HepG2 (cell line): ENCODE measurements at regions not wholly inside any gene's neighbourhood (a gene's known extent, or its start where the extent isn't known, plus 50 kb on each side); places are given as distances from the start of the nearest gene placed in this dataset.

Experiments
- ATAC-seq: fragments of 200-7000 bp; cut with Tn5 transposase; 3 replicates; pipeline ENCODE4 v1.9.1; 2020; ENCODE audit warnings: mild to moderate bottlenecking, moderate library complexity
- BruUV-seq: library from RNA; stranded (reverse); fragments of 400-500 nt; replicated peaks from 2 replicates; lab custom pipeline; 2021; lab: Mats Ljungman, UMichigan
- CTCF ChIA-PET: fragments of 300-600 bp; formaldehyde crosslinking; extraction: SDS; loops from one replicate; lab custom pipeline; 2021; ENCODE audit warnings: low total read pairs, inconsistent platforms, low intra/inter-chr PET ratio; lab: Yijun Ruan, JAX
- POLR2A ChIA-PET: fragments of 350-600 bp; sonication (Branson Sonifier 250); formaldehyde crosslinking; loops from one replicate; lab custom pipeline; 2020; ENCODE audit warnings: antibody characterized with exemption, inconsistent platforms; lab: Yijun Ruan, JAX
- DNase-seq: peaks from one replicate; pipeline ENCODE4 v3.0.0-alpha.2; 2015; ENCODE audit warnings: low spot score
- FAIRE-seq: peaks from 3 replicates; lab custom pipeline; 2011; peaks lifted over from hg19 to GRCh38; lab: Jason Lieb, UNC
- H2AFZ ChIP-seq: one replicate; pipeline ENCODE4 v1.6.1; 2011; ENCODE audit warnings: low read length, inconsistent platforms
- H3K27ac ChIP-seq: fragments of 300-600 bp; 3 replicates; pipeline ENCODE4 v1.8.0; 2011; ENCODE audit warnings: mixed run types, mild to moderate bottlenecking, mixed read lengths, low read length, inconsistent platforms; ENCODE audit not compliant: insufficient read depth; ENCODE audit errors: extremely low read length
- H3K27me3 ChIP-seq, 2 experiments: fragments of 200-600 bp in 1 of 2; 2 replicates in 1 of 2; 3 replicates in 1 of 2; pipeline versions ENCODE4 v1.6.0 to v1.8.0; 2011; ENCODE audit warnings: low read length in 2 of 2, mild to moderate bottlenecking in 2 of 2, moderate library complexity in 2 of 2, inconsistent platforms in 1 of 2; ENCODE audit not compliant: insufficient read depth in 2 of 2, control insufficient read depth in 1 of 2
- H3K36me3 ChIP-seq, 2 experiments: fragments of 200-600 bp in 1 of 2; replicated peaks in 1 of 2; 2 replicates in 1 of 2; 3 replicates in 1 of 2; pipeline versions ENCODE4 v1.5.1 to v1.8.0; 2011; ENCODE audit warnings: low read length in 2 of 2, inconsistent platforms in 1 of 2; ENCODE audit not compliant: insufficient read depth in 2 of 2, control insufficient read depth in 1 of 2
- H3K4me1 ChIP-seq: 2 replicates; pipeline ENCODE4 v1.5.1; 2012; ENCODE audit warnings: low read length, inconsistent platforms; ENCODE audit not compliant: insufficient read depth
- H3K4me2 ChIP-seq: 2 replicates; pipeline ENCODE4 v1.6.0; 2011; ENCODE audit warnings: low read depth, low read length, inconsistent platforms
- H3K4me3 ChIP-seq, 3 experiments: fragments of 200-600 bp in 1 of 3; sonication (generic), shearing (Covaris generic) in 1 of 3; replicated peaks in 1 of 3; 2 replicates each; pipeline ENCODE4 v1.5.1; 2011 to 2016; ENCODE audit warnings: low read length in 3 of 3, inconsistent platforms in 2 of 3, low read depth in 2 of 3, mild to moderate bottlenecking in 2 of 3, control low read depth in 1 of 3, mixed read lengths in 1 of 3; ENCODE audit not compliant: insufficient read depth in 1 of 3
- H3K79me2 ChIP-seq: one replicate; pipeline ENCODE4 v1.6.1; 2011; ENCODE audit warnings: low read length, inconsistent platforms; ENCODE audit not compliant: insufficient read depth
- H3K9ac ChIP-seq: 2 replicates; pipeline ENCODE4 v1.6.0; 2011; ENCODE audit warnings: mild to moderate bottlenecking, low read depth, low read length, inconsistent platforms; ENCODE audit not compliant: insufficient read depth
- H3K9me3 ChIP-seq: 2 replicates; pipeline ENCODE4 v1.5.1; 2012; ENCODE audit warnings: mild to moderate bottlenecking, low read length
- H4K20me1 ChIP-seq: 2 replicates; pipeline ENCODE4 v1.6.0; 2011; ENCODE audit warnings: inconsistent platforms, mild to moderate bottlenecking, low read length, moderate library complexity; ENCODE audit not compliant: insufficient read depth
- AHDC1 ChIP-seq: sonication (generic); formaldehyde crosslinking; IDR thresholded peaks from 2 replicates; pipeline ENCODE4 v1.5.1; 2020; ENCODE audit warnings: mild to moderate bottlenecking, missing genetic modification reagents, borderline replicate concordance
- DPF2 ChIP-seq: sonication (generic); formaldehyde crosslinking; IDR thresholded peaks from 2 replicates; pipeline ENCODE4 v1.4.0; 2020; ENCODE audit warnings: mild to moderate bottlenecking, low read depth, missing genetic modification reagents, borderline replicate concordance
- PAF1 ChIP-seq: IDR thresholded peaks from 2 replicates; pipeline ENCODE4 v1.6.1; 2016; ENCODE audit warnings: missing genetic modification reagents, missing compliant biosample characterization
- PAWR ChIP-seq: sonication (generic); formaldehyde crosslinking; IDR thresholded peaks from 2 replicates; pipeline ENCODE4 v1.4.0; 2020; ENCODE audit warnings: missing genetic modification reagents, mild to moderate bottlenecking, borderline replicate concordance
- RBAK ChIP-seq: sonication (generic); formaldehyde crosslinking; IDR thresholded peaks from 2 replicates; pipeline ENCODE4 v1.5.1; 2020; ENCODE audit warnings: mild to moderate bottlenecking, missing genetic modification reagents
- RFX3 ChIP-seq: IDR thresholded peaks from 2 replicates; pipeline ENCODE4 v1.6.1; 2016; ENCODE audit warnings: missing biosample characterization, missing genetic modification reagents
- SMYD3 ChIP-seq: sonication (generic); formaldehyde crosslinking; IDR thresholded peaks from 2 replicates; pipeline ENCODE4 v1.8.1; 2023; ENCODE audit warnings: mild to moderate bottlenecking, missing genetic modification reagents
- SRF ChIP-seq: IDR thresholded peaks from 2 replicates; pipeline ENCODE4 v1.6.1; 2011; ENCODE audit warnings: mild to moderate bottlenecking, low read depth, low read length, moderate library complexity
- TP53 ChIP-seq: sonication (generic); formaldehyde crosslinking; conservative IDR thresholded peaks from 2 replicates; pipeline ENCODE4 v1.4.0; 2020; ENCODE audit warnings: missing genetic modification reagents
- ZNF331 ChIP-seq: sonication (generic); formaldehyde crosslinking; IDR thresholded peaks from 2 replicates; pipeline ENCODE4 v1.4.0; 2020; ENCODE audit warnings: missing genetic modification reagents
- ZNF564 ChIP-seq: sonication (generic); formaldehyde crosslinking; IDR thresholded peaks from 2 replicates; pipeline ENCODE4 v1.8.1; 2023; ENCODE audit warnings: mild to moderate bottlenecking, missing genetic modification reagents
- ZSCAN30 ChIP-seq: sonication (generic); formaldehyde crosslinking; IDR thresholded peaks from 2 replicates; pipeline ENCODE4 v1.5.0; 2020; ENCODE audit warnings: mild to moderate bottlenecking, missing genetic modification reagents
- ZSCAN31 ChIP-seq: sonication (generic); formaldehyde crosslinking; IDR thresholded peaks from 2 replicates; pipeline ENCODE4 v1.5.0; 2020; ENCODE audit warnings: low read depth, mild to moderate bottlenecking, missing genetic modification reagents
- WGBS: methylation state at CpG from one replicate; pipeline ENCODE4 v1.1.6; 2017; ENCODE audit warnings: low lambda C conversion rate; 5-methylcytosine and 5-hydroxymethylcytosine counted together
- in situ Hi-C: cut with HindIII; loops from 2 replicates; pipeline ENCODE4 v1.10.0; 2017; ENCODE audit warnings: low pct_unique_long_range_greater_than_20kb; ENCODE audit not compliant: extremely low pct_ligation_motif_present
- intact Hi-C: fragments of 100-400 bp; cut with micrococcal nuclease; formaldehyde crosslinking; loops from one replicate; pipeline ENCODE4 v1.10.0; 2022; ENCODE audit not compliant: unreplicated experiment

DNA sequence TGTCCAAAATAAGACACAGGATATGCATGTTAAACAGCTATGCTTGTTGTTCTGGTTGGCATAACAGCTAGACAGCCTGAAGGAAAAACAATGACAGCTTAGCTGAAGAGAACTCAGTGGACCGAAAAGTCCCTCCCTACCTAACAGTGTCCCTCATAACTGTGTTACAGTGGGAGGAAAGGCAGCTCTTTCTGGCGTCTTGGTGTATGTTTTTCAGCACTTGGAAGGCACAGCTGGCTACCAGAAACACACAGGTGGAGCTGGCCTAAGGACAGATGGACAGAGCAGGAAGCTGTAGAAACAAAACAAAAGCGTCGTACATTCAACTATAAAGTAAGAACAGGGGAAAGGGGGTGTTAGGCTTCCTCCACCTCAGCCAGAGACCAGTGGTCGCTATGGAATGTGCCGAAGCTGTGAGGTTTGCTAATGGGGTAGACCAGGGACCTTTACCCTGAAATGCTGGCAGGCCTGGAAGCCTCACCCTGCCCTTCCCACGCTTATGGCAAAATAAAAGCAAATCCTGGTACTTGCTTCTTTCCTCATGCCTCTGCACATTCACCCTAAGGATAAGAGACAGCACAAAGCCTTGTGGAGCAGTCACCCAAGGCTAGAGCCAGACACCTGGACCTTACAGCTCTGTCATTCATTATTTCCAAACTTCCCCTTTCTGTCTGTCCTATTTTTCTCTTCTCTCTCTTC, 103.5 kb upstream of the TRIB2 start:
- POLR2A ChIA-PET = no interaction called here
- no peaks in the 10 kb centered on the region for H3K27me3 ChIP-seq
- H3K79me2 ChIP-seq = no peaks in the 10 kb centered on the region
- FAIRE-seq (no peak), ATAC-seq (no peak), DNase-seq (no peak)
- in situ Hi-C loops = no loop called here
- no peaks in the 10 kb centered on the region for H4K20me1 ChIP-seq
- no peak overlapping the region for H3K27ac ChIP-seq
- intact Hi-C loops = no loop called here
- CTCF ChIA-PET = no interaction called here
- H3K36me3 ChIP-seq = no peaks in the 10 kb centered on the region
- H3K4me2 ChIP-seq = no peak overlapping the region
- 22% methylated on average over 7 of the region's 7 CpGs for WGBS
- no peak overlapping the region for H3K4me3 ChIP-seq
- H3K9me3 ChIP-seq = no peaks in the 10 kb centered on the region
- H3K4me1 ChIP-seq = no peaks in the 10 kb centered on the region
- no peak overlapping the region for H3K9ac ChIP-seq
- H2AFZ ChIP-seq = no peak overlapping the region
- TF ChIP-seq DPF2 (CRISPR knock-in tag) (no peak), ZNF331 (CRISPR knock-in tag) (no peak), RFX3 (CRISPR knock-in tag) (no peak), AHDC1 (no peak), TP53 (CRISPR knock-in tag) (no peak), RBAK (CRISPR knock-in tag) (no peak), SRF (no peak), PAWR (CRISPR knock-in tag) (no peak), ZNF564 (CRISPR knock-in tag) (no peak), ZSCAN30 (CRISPR knock-in tag) (no peak), SMYD3 (CRISPR knock-in tag) (no peak), ZSCAN31 (CRISPR knock-in tag) (no peak), PAF1 (CRISPR knock-in tag) (no peak)
- no TSS peak for BruUV-seq
